ENCODE measurements at regions not wholly inside any gene's neighbourhood (a gene's known extent, or its start where the extent isn't known, plus 50 kb on each side); places are given as distances from the start of the nearest gene placed in this dataset.

- Histone ChIP-seq H3K36me3 (replicated peaks; ENCODE audit: insufficient read depth, low read length) (no peaks in the 10 kb centered on the region), H4K20me1 (ENCODE audit: insufficient read depth, low read length) (no peaks in the 10 kb centered on the region), H3K27ac (ENCODE audit: low read length) (no peak overlapping the region), H3K27me3 (replicated peaks; ENCODE audit: insufficient read depth, low read length) (no peaks in the 10 kb centered on the region), H3K9me2 (replicated peaks; ENCODE audit: insufficient read depth, low read length) (no peaks in the 10 kb centered on the region), H3K4me2 (ENCODE audit: low read depth, low read length) (no peak overlapping the region), H3K9me3 (replicated peaks; ENCODE audit: insufficient read depth, low read length) (no peaks in the 10 kb centered on the region), H3K79me2 (ENCODE audit: low read length) (no peaks in the 10 kb centered on the region), H2AFZ (ENCODE audit: low read length) (no peak overlapping the region), H3K9ac (ENCODE audit: low read length) (no peak overlapping the region), H3K4me1 (ENCODE audit: low read length) (no peaks in the 10 kb centered on the region), H3F3A (ENCODE audit: insufficient read depth, low read length) (no peaks in the 10 kb centered on the region), H3K4me3 (ENCODE audit: low read length) (no peak overlapping the region)
- TF ChIP-seq EZH2 (optimal IDR thresholded peaks at IDR 0.05; ENCODE audit: low read depth, low read length) (no peak), CTCF (IDR thresholded peaks at IDR 0.05; ENCODE audit: low read length) (no peak), EZH2phosphoT487 (IDR thresholded peaks at IDR 0.05; ENCODE audit: low read length) (no peak)
- no peak for DNase-seq
These were observed 196.7 kb downstream of the TFAP2B start for GRCh38 chr6:51015394-51015793.

- H3K27ac ChIP-seq (ENCODE audit: low read length) = no peak overlapping the region
- no peaks in the 10 kb centered on the region for H4K20me1 ChIP-seq (ENCODE audit: insufficient read depth, low read length)
- no peak overlapping the region for H3K4me3 ChIP-seq (ENCODE audit: low read length)
- H3K79me2 ChIP-seq (ENCODE audit: low read length) = no peaks in the 10 kb centered on the region
- H3K9me2 ChIP-seq (replicated peaks; ENCODE audit: insufficient read depth, low read length) = no peaks in the 10 kb centered on the region
- H3K4me2 ChIP-seq (ENCODE audit: low read depth, low read length) = no peak overlapping the region
- TF ChIP-seq EZH2 (optimal IDR thresholded peaks at IDR 0.05; ENCODE audit: low read depth, low read length) (no peak), CTCF (IDR thresholded peaks at IDR 0.05; ENCODE audit: low read length) (no peak), EZH2phosphoT487 (IDR thresholded peaks at IDR 0.05; ENCODE audit: low read length) (no peak)
- no peak overlapping the region for H3K9ac ChIP-seq (ENCODE audit: low read length)
- H3F3A ChIP-seq (ENCODE audit: insufficient read depth, low read length) = no peaks in the 10 kb centered on the region
- H3K27me3 ChIP-seq (replicated peaks; ENCODE audit: insufficient read depth, low read length) = no peaks in the 10 kb centered on the region
- DNase-seq = no peak
- no peak overlapping the region for H2AFZ ChIP-seq (ENCODE audit: low read length)
- no peaks in the 10 kb centered on the region for H3K4me1 ChIP-seq (ENCODE audit: low read length)
- H3K36me3 ChIP-seq (replicated peaks; ENCODE audit: insufficient read depth, low read length) = no peaks in the 10 kb centered on the region
- no peaks in the 10 kb centered on the region for H3K9me3 ChIP-seq (replicated peaks; ENCODE audit: insufficient read depth, low read length)
These were observed 197.8 kb downstream of the TFAP2B start for GRCh38 chr6:51016489-51016888.

DNA sequence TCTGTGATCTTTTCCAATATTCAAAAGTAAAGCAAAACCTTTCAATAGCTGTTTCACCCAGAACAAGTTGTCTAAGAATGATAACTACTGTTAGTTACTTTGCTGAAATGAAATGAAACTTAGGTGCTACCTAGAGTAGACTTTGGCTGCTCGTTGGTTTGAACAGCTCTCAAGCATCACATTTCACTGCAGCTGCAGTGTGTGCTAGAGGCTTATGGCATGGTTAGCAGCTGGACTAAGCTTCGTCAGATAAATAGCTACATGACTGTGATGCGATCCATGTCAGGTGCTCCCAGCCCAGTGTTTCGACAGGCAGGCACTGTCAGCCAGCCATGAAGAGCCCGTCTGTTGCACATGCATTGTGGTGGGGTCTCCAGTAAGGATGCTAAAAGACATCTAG lies 201.1 kb downstream of the TFAP2B start:
- no peak overlapping the region for H3K9ac ChIP-seq (ENCODE audit: low read length)
- H3K9me3 ChIP-seq (replicated peaks; ENCODE audit: insufficient read depth, low read length) = no peaks in the 10 kb centered on the region
- H2AFZ ChIP-seq (ENCODE audit: low read length) = no peak overlapping the region

More for the DNA sequence above, 201.1 kb downstream of the TFAP2B start:
- H3K9me2 ChIP-seq (replicated peaks; ENCODE audit: insufficient read depth, low read length) = no peaks in the 10 kb centered on the region
- no peak overlapping the region for H3K27ac ChIP-seq (ENCODE audit: low read length)
- H3K27me3 ChIP-seq (replicated peaks; ENCODE audit: insufficient read depth, low read length) = no peaks in the 10 kb centered on the region
- no peaks in the 10 kb centered on the region for H3K4me1 ChIP-seq (ENCODE audit: low read length)
- TF ChIP-seq EZH2phosphoT487 (IDR thresholded peaks at IDR 0.05; ENCODE audit: low read length) = no peak
- TF ChIP-seq EZH2 (optimal IDR thresholded peaks at IDR 0.05; ENCODE audit: low read depth, low read length) = no peak
- no peak for TF ChIP-seq CTCF (IDR thresholded peaks at IDR 0.05; ENCODE audit: low read length)
- no peak for DNase-seq
- no peaks in the 10 kb centered on the region for H3K36me3 ChIP-seq (replicated peaks; ENCODE audit: insufficient read depth, low read length)
- no peak overlapping the region for H3K4me2 ChIP-seq (ENCODE audit: low read depth, low read length)
- H3K4me3 ChIP-seq (ENCODE audit: low read length) = no peak overlapping the region
- no peaks in the 10 kb centered on the region for H4K20me1 ChIP-seq (ENCODE audit: insufficient read depth, low read length)
- no peaks in the 10 kb centered on the region for H3K79me2 ChIP-seq (ENCODE audit: low read length)
- no peaks in the 10 kb centered on the region for H3F3A ChIP-seq (ENCODE audit: insufficient read depth, low read length)
